Upper lobe of left lung (tissue), 6 donors: ENCODE measurements at regions not wholly inside any gene's neighbourhood (a gene's known extent, or its start where the extent isn't known, plus 50 kb on each side); places are given as distances from the start of the nearest gene placed in this dataset.

Experiments used
- ATAC-seq, 2 donors: fragments of 200-7000 bp; cut with Tn5 transposase; one replicate each; pipeline ENCODE4 v1.9.1; 2022; ENCODE audit warnings: mild to moderate bottlenecking in 2 of 2, moderate library complexity in 2 of 2; ENCODE audit not compliant: low FRiP score in 2 of 2
- DNase-seq, 2 donors: peaks; one replicate each; pipeline ENCODE4 v3.0.0-alpha.2; 2019 to 2020
- H3K27ac ChIP-seq, 4 donors: fragments of 200-600 bp; sonication (generic); one replicate each; pipeline ENCODE4 v1.5.1; 2016 to 2019
- H3K27me3 ChIP-seq, 4 donors: fragments of 200-600 bp; sonication (generic); one replicate each; pipeline ENCODE4 v1.5.1; 2017 to 2019
- H3K36me3 ChIP-seq, 4 donors: fragments of 200-600 bp; sonication (generic); one replicate each; pipeline ENCODE4 v1.5.1; 2016 to 2019
- H3K4me1 ChIP-seq, 4 donors: fragments of 200-600 bp; sonication (generic); one replicate each; pipeline ENCODE4 v1.5.1; 2018 to 2019
- H3K4me3 ChIP-seq, 4 donors: fragments of 200-600 bp; sonication (generic); one replicate each; pipeline ENCODE4 v1.5.1; 2017 to 2019; ENCODE audit warnings: mild to moderate bottlenecking in 2 of 4, moderate library complexity in 1 of 4
- H3K9me3 ChIP-seq, 4 donors: fragments of 200-600 bp; sonication (generic); one replicate each; pipeline ENCODE4 v1.5.1; 2018 to 2019
- EP300 ChIP-seq, 4 donors: sonication (generic); formaldehyde crosslinking; IDR thresholded peaks; one replicate each; pipeline ENCODE4 v1.5.1; 2017; ENCODE audit warnings: antibody characterized with exemption in 4 of 4, control low read depth in 2 of 4
- POLR2A ChIP-seq, 4 donors: fragments of 450-650 bp; IDR thresholded peaks; one replicate each; pipeline ENCODE4 v1.5.1; 2016 to 2017; ENCODE audit warnings: antibody characterized with exemption in 4 of 4, mild to moderate bottlenecking in 2 of 4
- POLR2AphosphoS5 ChIP-seq, 2 donors: sonication (generic); formaldehyde crosslinking; IDR thresholded peaks; one replicate each; pipeline ENCODE4 v1.5.1; 2017; ENCODE audit warnings: antibody characterized with exemption in 2 of 2
- WGBS, 2 donors: methylation state at CpG; one replicate each; pipeline ENCODE4 v1.1.5; 2017 to 2018; 5-methylcytosine and 5-hydroxymethylcytosine counted together
- TF ChIP-seq, protein P1 (sequence below), 6 experiments: fragments of 450-650 bp in 4 of 6; fragments of 200-600 bp in 2 of 6; sonication (generic) in 2 of 6; IDR thresholded peaks; one replicate each; pipeline ENCODE4 v1.5.1; 2016 to 2019; ENCODE audit warnings: antibody characterized with exemption in 6 of 6
- donor health status: DM: no; HTN: no; CAD: no; lungs with moderate emphysema.
- donor health status: DM: no; HTN: yes; CAD: no; lungs with severe emphysema.

DNA sequence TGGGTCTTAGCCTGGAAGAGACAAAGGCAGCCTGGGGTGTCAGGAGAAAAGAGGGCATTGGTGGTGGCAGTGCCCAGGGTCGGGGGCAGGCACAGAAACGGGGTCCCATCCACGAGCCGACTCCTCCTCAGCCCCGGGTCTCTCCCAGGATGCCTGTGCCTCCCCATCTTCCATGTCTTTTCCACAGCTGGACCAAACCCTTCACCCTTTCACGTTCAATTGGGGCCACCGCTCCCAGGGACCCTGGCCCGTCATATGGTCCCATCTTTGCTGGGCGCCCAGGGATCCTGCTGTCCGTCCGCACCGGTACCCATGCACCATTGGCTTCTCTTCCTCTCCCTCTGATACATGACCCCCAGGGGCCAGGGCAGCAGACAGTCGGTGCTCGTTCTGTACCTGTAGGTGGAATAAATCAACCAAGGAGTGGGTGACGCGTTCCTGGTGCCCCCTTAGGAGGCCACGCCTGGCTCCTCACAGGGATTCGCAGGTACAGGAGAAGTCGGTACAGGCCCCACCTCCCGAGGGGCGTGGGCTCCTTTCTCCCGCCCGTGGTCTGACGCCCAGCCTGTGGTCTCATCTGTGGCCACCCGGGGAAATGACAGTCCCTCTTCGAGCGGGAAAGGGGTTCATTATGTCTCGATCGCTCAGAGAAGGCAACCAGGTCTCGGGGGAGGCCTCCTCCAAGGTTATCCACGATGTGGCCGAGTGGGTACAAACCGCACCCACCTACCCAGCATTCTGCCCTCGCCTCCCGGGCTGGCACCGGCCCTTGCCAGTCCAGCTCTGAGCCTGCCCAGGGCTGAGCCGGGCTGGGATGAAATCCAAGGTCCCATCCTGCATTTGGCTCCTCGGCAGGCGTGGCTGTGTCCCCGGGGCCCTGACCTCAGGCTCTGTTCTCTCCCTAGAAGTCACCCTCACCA lies 1493.6 kb downstream of the BRD1 start:
- Histone ChIP-seq H3K4me3 (no peak overlapping the region), H3K27me3 (no peaks in the 10 kb centered on the region), H3K9me3 (peaks cover 0 to 8% (median 0%) of the 10 kb centered on the region in 4 donors), H3K36me3 (no peaks in the 10 kb centered on the region), H3K27ac (no peak overlapping the region), H3K4me1 (no peaks in the 10 kb centered on the region)
- TF ChIP-seq EP300 (IDR thresholded peaks at IDR 0.05), result no peak
- TF ChIP-seq POLR2A (IDR thresholded peaks at IDR 0.05), result no peak
- TF ChIP-seq POLR2AphosphoS5 (IDR thresholded peaks at IDR 0.05), result no peak
- TF ChIP-seq, protein P1, sequence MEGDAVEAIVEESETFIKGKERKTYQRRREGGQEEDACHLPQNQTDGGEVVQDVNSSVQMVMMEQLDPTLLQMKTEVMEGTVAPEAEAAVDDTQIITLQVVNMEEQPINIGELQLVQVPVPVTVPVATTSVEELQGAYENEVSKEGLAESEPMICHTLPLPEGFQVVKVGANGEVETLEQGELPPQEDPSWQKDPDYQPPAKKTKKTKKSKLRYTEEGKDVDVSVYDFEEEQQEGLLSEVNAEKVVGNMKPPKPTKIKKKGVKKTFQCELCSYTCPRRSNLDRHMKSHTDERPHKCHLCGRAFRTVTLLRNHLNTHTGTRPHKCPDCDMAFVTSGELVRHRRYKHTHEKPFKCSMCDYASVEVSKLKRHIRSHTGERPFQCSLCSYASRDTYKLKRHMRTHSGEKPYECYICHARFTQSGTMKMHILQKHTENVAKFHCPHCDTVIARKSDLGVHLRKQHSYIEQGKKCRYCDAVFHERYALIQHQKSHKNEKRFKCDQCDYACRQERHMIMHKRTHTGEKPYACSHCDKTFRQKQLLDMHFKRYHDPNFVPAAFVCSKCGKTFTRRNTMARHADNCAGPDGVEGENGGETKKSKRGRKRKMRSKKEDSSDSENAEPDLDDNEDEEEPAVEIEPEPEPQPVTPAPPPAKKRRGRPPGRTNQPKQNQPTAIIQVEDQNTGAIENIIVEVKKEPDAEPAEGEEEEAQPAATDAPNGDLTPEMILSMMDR (IDR thresholded peaks at IDR 0.05), result no peak
- ATAC-seq, result no peak
- 89 to 94% methylated on average over 35 to 37 of the region's 40 CpGs for WGBS, 2 donors
- no peak for DNase-seq

DNA sequence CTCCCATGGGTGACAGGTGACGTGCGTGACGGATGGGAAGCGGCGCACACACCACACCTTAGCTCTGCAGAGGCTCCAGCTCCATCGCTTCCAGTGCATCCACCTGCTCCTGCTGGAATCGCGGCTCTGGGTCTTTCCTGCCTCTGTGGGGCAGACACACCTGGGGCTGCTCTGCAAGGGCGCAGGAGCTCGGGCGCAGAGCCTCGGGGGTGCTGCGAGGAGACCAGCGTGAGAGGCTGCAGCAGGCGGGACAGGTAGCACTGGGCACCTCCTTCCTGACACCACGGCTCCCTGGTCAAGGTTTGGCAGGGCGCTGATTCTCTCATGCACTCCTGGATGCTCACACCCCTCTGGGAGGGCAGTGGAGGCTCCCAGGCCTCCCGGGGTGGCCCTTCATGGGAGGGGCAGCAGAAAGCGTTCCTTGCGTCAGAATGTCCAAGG lies 1494.3 kb downstream of the BRD1 start:
- DNase-seq (no peak), ATAC-seq (no peak)
- Histone ChIP-seq H3K9me3 (peaks cover 0 to 9% (median 0%) of the 10 kb centered on the region in 4 donors), H3K4me3 (no peak overlapping the region), H3K27me3 (no peaks in the 10 kb centered on the region), H3K4me1 (no peaks in the 10 kb centered on the region), H3K36me3 (no peaks in the 10 kb centered on the region), H3K27ac (no peak overlapping the region)
- WGBS, 2 donors, result 89 to 94% methylated on average over 16 to 19 of the region's 20 CpGs
- TF ChIP-seq POLR2A (IDR thresholded peaks at IDR 0.05) (no peak), EP300 (IDR thresholded peaks at IDR 0.05) (no peak), POLR2AphosphoS5 (IDR thresholded peaks at IDR 0.05) (no peak)
- TF ChIP-seq, protein P1 (IDR thresholded peaks at IDR 0.05), result no peak

DNA sequence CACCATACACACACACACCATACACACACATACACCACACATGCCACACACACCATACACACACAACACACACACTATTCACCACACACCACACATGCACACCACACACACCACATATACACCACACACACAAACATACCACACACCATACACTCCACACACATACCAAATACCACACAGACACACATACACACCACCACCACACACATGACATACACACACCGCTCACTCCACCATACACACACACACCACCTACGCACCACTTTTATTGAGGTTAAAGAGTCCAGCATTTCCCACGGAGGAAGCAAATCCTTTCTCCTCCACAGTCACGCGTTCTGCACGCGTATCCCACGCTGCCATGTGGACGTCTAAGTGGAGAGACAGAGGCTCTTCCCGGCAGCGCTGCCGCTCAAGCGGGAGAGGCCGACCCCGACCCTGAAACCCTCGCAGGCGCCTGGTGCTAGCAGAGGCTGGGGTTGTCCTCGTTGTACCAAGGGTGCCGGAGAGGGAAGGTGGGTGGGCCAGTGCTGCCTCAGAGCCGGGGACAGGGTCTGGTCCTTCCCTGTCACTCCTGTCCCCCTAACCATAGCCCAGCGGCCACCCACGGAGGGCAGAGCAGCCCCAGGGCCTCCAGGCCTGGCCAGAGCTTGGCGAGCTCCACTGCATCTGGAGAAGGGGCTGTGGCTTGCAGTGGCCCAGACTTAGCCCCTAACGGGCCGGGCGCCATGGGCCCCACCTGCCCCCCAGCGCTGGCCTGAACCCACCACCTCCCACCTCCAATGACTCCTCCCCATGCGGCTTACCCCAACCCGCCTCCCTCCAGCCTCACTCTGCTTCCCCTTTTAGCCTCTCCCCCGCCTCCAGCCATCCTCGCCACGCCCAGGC lies 1495.0 kb downstream of the BRD1 start:
- no peak overlapping the region for H3K27ac ChIP-seq
- ATAC-seq (no peak), DNase-seq (no peak)
- H3K27me3 ChIP-seq, result no peaks in the 10 kb centered on the region
- no peak overlapping the region for H3K4me3 ChIP-seq
- WGBS, 2 donors, result 83 to 89% methylated on average over 15 to 29 of the region's 32 CpGs
- H3K36me3 ChIP-seq, result no peaks in the 10 kb centered on the region
- H3K9me3 ChIP-seq, result peaks cover 0 to 9% (median 0%) of the 10 kb centered on the region in 4 donors
- TF ChIP-seq EP300 (IDR thresholded peaks at IDR 0.05), result no peak
- TF ChIP-seq POLR2AphosphoS5 (IDR thresholded peaks at IDR 0.05), result no peak
- TF ChIP-seq POLR2A (IDR thresholded peaks at IDR 0.05), result no peak
- no peaks in the 10 kb centered on the region for H3K4me1 ChIP-seq

DNA sequence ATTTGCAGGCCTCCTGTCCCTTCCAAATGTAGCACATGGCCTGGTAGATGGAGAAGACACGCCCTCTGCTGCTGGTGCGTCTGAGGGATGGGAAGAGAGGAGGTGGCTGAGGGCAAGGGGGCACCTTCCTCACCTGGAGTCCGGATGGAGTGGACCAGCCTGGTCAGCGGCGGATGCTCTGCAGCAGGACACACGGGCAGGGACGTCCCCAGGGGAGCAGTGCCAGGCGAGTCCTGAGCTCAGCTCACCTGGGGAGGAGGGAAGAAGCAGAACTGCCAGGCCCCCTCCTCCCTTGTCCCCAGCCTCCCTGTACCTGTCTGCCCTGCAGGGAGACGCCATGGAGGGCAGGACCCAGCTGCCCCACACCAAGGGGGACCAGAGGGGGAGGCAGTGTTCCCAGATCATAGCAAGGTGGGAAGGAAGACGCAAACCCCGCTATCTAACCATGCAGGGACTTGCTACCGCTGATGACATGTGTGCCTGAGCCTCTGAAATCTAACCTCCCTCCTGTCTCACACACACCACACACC lies 1495.9 kb downstream of the BRD1 start:
- Histone ChIP-seq H3K4me3 (no peak overlapping the region), H3K4me1 (no peaks in the 10 kb centered on the region), H3K36me3 (no peaks in the 10 kb centered on the region), H3K27ac (no peak overlapping the region), H3K9me3 (peaks cover 0 to 9% (median 0%) of the 10 kb centered on the region in 4 donors), H3K27me3 (no peaks in the 10 kb centered on the region)
- ATAC-seq (no peak), DNase-seq (no peak)
- TF ChIP-seq, protein P1 (IDR thresholded peaks at IDR 0.05), result no peak
- no peak for TF ChIP-seq EP300 (IDR thresholded peaks at IDR 0.05)
- 87 to 95% methylated on average over 9 of the region's 12 CpGs for WGBS, 2 donors

DNA sequence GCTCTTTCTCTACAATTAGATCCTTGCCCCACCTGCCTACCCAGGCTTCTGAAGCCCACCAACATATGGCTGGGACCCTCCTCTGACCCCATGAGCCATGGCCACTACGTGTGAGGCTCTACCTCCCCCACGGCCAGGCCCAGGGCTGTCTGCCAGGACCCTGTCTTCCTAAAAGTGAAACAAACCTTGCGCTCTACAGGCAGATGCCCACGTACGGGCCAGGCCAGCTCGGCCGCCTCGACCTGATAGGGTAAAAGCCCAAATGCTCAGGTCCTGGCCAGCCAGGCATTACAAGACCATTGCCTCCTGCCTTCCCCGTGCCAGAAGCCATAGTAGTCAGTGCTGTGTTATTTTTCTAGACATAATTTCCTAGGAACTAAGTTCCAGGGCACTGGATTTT lies 1496.4 kb downstream of the BRD1 start:
- DNase-seq (no peak), ATAC-seq (no peak)
- no peaks in the 10 kb centered on the region for H3K36me3 ChIP-seq
- no peaks in the 10 kb centered on the region for H3K4me1 ChIP-seq
- H3K27ac ChIP-seq, result no peak overlapping the region
- no peaks in the 10 kb centered on the region for H3K27me3 ChIP-seq
- H3K9me3 ChIP-seq, result peaks cover 0 to 9% (median 0%) of the 10 kb centered on the region in 4 donors
- H3K4me3 ChIP-seq, result no peak overlapping the region
- TF ChIP-seq POLR2A (IDR thresholded peaks at IDR 0.05), result no peak
- TF ChIP-seq EP300 (IDR thresholded peaks at IDR 0.05), result no peak
- TF ChIP-seq POLR2AphosphoS5 (IDR thresholded peaks at IDR 0.05), result no peak
- TF ChIP-seq, protein P1 (IDR thresholded peaks at IDR 0.05), result no peak
- 83 to 85% methylated on average over 8 to 9 of the region's 9 CpGs for WGBS, 2 donors
